HUES6 (cell line): ENCODE measurements at regions not wholly inside any gene's neighbourhood (a gene's known extent, or its start where the extent isn't known, plus 50 kb on each side); places are given as distances from the start of the nearest gene placed in this dataset.

Experiments used
- H3K27ac ChIP-seq: 2 replicates; pipeline ENCODE4 v1.7.0; 2013; ENCODE audit warnings: low read depth, mild to moderate bottlenecking, low read length, inconsistent platforms
- H3K27me3 ChIP-seq: 2 replicates; pipeline ENCODE4 v1.6.1; 2013; ENCODE audit warnings: low read length; ENCODE audit not compliant: control insufficient read depth, insufficient read depth
- H3K36me3 ChIP-seq: 2 replicates; pipeline ENCODE4 v1.6.1; 2013; ENCODE audit warnings: low read length; ENCODE audit not compliant: control insufficient read depth, insufficient read depth
- H3K4me1 ChIP-seq: 2 replicates; pipeline ENCODE4 v1.6.1; 2013; ENCODE audit warnings: low read length; ENCODE audit not compliant: control insufficient read depth, insufficient read depth
- H3K4me3 ChIP-seq: 2 replicates; pipeline ENCODE4 v1.5.1; 2013; ENCODE audit warnings: low read depth, low read length
- H3K9ac ChIP-seq: one replicate; pipeline ENCODE4 v1.6.1; 2013; ENCODE audit warnings: mild to moderate bottlenecking, low read length
- H3K9me3 ChIP-seq: 2 replicates; pipeline ENCODE4 v1.6.1; 2013; ENCODE audit warnings: low read depth, low read length; ENCODE audit not compliant: control insufficient read depth, insufficient read depth

DNA sequence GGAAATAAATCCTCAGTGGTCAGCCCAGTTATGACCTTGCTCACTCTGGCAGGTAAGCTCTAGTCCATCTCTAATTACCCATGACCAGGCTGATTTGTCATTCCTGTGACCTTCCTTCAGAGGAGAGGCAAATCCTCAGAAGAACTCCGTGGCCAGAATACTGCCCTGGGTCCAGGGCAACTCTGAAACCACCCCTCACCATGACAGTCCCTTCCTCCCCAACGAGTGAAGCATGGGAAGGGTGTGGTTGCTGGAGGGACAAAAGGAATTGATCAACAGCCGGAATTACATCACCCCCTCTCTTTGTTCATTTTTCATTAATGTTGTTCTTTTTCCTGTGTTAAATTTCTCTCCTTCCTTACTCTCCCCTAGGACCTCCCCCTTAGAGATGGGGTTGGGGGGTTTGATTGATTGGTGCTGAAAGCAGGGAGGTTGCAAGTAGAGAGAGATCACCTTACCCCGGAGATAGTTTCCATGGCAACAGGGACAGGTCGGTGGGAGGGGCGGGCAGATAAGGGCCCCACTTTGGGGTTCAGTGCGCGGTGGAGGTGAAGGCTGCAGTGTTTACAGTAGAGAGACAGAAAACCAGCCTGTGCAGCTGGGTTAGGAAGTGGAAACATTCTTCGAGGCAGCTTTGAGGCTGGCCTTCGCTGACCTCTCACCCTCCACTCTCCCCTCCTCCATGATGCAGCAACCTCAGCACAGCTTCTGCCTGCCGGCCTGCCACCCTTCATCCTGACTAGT is 647.4 kb downstream of the BCOR start:
- H3K9me3 ChIP-seq: no peaks in the 10 kb centered on the region; the same call in 1 of the 2 replicates

DNA sequence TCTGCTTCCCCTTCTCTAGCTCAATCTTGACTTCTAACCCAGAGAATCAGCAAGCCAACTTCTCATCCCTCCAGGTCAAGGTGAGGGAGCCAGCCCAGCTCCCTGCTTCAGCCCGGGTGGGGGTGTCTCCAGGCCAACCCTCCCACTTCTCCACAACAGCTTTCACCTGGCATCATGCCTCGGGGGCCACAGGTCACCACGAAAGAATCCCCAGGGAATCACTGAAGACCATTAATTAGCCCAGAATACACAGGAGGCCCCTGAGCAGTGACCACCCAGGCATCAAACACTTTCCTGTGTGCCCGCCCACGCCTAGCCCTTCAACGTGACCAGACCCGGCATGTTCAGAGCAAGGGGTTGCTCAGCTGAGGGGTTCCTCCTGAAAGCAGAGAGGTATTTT is 646.7 kb downstream of the BCOR start:
- Histone ChIP-seq H3K9ac (no peak overlapping the region), H3K4me3 (no peak overlapping the region), H3K4me1 (peaks cover 12% of the 10 kb centered on the region; the same call in 1 of the 2 replicates), H3K27ac (no peak overlapping the region), H3K27me3 (no peaks in the 10 kb centered on the region), H3K9me3 (no peaks in the 10 kb centered on the region; the same call in 1 of the 2 replicates), H3K36me3 (no peaks in the 10 kb centered on the region)

More for the DNA sequence above, 647.4 kb downstream of the BCOR start:
- peaks cover 12% of the 10 kb centered on the region; the same call in 1 of the 2 replicates for H3K4me1 ChIP-seq
- H3K4me3 ChIP-seq: no peak overlapping the region
- no peaks in the 10 kb centered on the region for H3K36me3 ChIP-seq
- no peak overlapping the region for H3K9ac ChIP-seq
- no peak overlapping the region for H3K27ac ChIP-seq
- no peaks in the 10 kb centered on the region for H3K27me3 ChIP-seq

DNA sequence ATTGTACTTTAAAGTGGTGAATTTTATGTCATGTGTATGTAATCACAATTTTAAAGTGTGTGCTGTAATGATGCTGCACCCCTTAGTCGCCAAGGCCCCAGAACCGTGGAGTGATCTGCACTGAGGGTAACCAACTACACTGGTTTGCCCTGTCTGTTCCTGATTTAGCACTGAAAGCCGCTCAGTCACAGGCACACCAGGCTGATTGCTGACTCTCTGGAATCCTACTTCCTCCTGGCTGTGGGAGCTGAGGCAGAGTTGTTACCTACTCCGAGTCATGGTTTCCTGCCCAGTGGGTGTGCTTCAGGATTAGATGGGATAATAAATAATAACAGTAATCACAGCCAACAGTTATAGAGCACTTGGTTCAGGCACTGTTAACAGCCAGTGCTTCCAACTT is 645.4 kb downstream of the BCOR start:
- no peaks in the 10 kb centered on the region for H3K27me3 ChIP-seq
- no peak overlapping the region for H3K27ac ChIP-seq
- peaks cover 12% of the 10 kb centered on the region; the same call in 1 of the 2 replicates for H3K4me1 ChIP-seq
- no peak overlapping the region for H3K9ac ChIP-seq
- no peak overlapping the region for H3K4me3 ChIP-seq
- H3K9me3 ChIP-seq: peaks cover 8% of the 10 kb centered on the region
- no peaks in the 10 kb centered on the region for H3K36me3 ChIP-seq

DNA sequence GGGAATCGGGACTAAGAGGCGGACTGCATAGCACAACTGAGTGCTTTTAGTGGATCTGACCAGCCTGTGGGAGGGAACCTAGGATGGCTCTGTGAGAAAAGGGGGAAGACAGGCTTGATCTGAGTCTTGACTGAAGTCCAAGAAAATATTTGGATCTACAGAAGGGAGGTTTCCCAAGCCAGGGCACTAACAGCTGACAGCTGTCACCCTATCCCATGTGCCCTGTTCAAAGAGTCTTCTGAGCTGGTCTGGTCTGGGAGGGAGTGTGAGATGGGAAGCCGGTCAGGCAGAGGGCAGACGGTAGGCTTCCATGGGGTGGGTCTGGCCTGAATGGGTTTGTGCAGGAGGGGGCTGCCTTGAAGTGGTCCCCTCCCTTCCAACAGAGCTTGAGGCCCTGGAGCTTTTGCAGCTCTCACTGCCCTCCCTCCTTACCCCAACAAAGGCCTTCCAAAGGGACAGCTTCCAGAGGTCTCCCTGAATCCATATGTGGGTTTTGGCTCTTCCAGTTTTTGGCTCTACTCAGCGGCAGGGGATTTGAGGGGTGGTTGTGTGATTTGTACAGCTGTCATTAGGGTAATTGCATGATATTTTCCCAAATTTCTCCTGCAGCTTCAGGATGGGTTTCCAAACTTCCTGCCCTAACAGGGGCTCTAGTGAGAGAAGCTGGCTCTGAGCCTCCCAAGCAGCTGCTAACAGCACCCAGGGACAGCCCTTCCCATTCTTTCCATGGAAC is 643.7 kb downstream of the BCOR start:
- H3K9ac ChIP-seq: no peak overlapping the region
- H3K27ac ChIP-seq: no peak overlapping the region
- H3K9me3 ChIP-seq: peaks cover 8% of the 10 kb centered on the region
- H3K27me3 ChIP-seq: no peaks in the 10 kb centered on the region
- no peaks in the 10 kb centered on the region for H3K36me3 ChIP-seq
- H3K4me3 ChIP-seq: no peak overlapping the region
- H3K4me1 ChIP-seq: peaks cover 12% of the 10 kb centered on the region; the same call in 1 of the 2 replicates

DNA sequence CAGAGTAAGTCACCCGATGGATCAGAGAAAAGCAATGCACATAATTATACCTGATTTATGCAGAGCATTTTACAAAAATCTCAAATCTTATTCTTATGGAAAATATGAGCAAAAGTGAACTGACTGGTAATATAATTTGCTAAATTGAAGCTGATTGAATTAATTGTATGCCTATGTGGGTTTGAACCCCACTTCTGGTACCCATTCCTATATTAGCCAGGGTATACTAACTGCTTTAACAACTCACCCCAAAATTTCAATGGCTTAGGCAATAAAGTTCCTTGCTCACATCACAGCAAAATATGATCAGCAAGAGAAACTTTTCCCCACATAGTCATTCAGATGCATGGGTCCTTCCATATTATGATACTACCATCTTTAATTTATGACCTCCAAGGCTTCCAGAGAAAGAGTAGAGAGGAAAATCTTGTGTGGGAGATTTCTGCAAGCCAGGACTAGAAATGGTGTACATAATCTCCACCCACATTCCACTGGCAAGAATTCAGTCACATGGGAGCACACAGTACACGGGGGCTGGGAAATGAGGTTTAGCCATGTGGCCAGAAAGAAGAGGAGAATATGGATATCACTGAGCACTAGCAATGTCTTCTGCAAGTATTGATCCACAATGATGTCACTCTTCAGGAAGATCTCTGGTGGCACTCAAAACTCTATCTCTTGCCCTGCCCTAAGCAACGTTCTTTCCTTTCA is 640.7 kb downstream of the BCOR start:
- Histone ChIP-seq H3K4me1 (0 out of 2 replicates have a peak, but pooled peaks cover 5% of the 10 kb centered on the region), H3K36me3 (no peaks in the 10 kb centered on the region), H3K4me3 (no peak overlapping the region), H3K27ac (no peak overlapping the region), H3K27me3 (no peaks in the 10 kb centered on the region), H3K9me3 (peaks cover 11% of the 10 kb centered on the region), H3K9ac (no peak overlapping the region)

DNA sequence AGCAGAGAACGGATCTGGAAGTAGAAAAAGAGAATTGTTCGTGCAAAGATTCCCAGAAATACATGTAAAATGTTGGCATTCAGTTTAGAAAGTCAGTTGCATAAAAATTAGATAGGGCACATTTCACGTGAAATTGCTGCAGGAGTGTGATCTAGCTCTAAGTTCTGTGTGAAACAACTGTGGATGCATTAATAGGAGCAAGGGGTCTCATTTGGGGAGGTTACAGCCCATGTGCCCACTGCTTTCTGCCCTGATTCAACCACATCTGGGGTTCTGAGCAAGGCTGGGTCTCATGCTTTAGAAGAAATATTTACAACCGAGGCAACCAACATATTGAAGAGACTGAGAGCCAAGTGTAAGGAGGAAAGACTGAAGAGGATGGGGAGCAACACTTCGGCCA is 639.0 kb downstream of the BCOR start:
- Histone ChIP-seq H3K9me3 (peaks cover 11% of the 10 kb centered on the region), H3K9ac (no peak overlapping the region), H3K4me3 (no peak overlapping the region), H3K27ac (no peak overlapping the region), H3K27me3 (peaks cover 4% of the 10 kb centered on the region; the same call in 1 of the 2 replicates), H3K4me1 (no peaks in the 10 kb centered on the region), H3K36me3 (no peaks in the 10 kb centered on the region)

DNA sequence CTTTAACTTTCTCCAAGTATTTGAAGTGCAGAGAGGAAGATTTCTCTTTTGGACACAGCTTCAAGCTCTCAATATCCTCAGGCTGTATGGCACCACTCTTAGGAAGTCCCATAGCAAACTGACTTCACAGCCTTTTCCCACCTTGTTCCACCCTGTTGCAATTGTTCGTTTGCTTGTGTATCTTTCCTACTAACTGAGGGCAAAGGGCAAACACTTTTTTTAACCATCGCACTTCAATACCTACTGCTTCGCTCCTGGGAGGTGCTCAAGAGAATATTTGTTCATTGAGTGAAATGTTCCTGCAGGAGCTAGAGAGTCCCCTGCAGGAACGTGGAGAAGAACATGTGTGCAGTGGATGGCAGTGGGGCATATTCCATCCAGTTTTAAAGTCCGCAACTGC is 638.6 kb downstream of the BCOR start:
- Histone ChIP-seq H3K9ac (no peak overlapping the region), H3K4me1 (no peaks in the 10 kb centered on the region), H3K9me3 (peaks cover 11% of the 10 kb centered on the region), H3K27ac (no peak overlapping the region), H3K36me3 (no peaks in the 10 kb centered on the region), H3K27me3 (peaks cover 4% of the 10 kb centered on the region; the same call in 1 of the 2 replicates), H3K4me3 (no peak overlapping the region)

DNA sequence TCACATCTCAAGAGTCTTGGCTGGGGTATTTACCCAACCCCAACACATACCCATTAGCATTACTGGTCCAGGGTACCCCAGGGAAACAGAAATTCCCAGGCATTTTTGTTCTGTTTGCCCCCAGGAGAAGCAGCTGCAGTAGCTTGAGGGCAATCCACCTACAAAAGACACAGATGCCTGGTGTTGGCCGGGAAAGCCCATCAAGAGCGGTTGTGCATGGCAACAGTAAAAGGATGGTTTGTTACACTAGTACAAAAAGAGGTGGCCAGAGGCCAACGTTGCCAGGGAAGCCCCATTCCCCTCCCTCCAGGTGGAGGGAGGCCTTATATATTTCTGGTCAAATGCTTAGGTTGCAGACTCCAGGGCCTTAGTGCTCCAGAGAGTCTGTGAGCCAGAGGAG is 637.8 kb downstream of the BCOR start:
- Histone ChIP-seq H3K9ac (no peak overlapping the region), H3K9me3 (peaks cover 11% of the 10 kb centered on the region), H3K27ac (no peak overlapping the region), H3K4me1 (no peaks in the 10 kb centered on the region), H3K36me3 (no peaks in the 10 kb centered on the region), H3K4me3 (no peak overlapping the region), H3K27me3 (peaks cover 6% of the 10 kb centered on the region; the same call in 1 of the 2 replicates)

DNA sequence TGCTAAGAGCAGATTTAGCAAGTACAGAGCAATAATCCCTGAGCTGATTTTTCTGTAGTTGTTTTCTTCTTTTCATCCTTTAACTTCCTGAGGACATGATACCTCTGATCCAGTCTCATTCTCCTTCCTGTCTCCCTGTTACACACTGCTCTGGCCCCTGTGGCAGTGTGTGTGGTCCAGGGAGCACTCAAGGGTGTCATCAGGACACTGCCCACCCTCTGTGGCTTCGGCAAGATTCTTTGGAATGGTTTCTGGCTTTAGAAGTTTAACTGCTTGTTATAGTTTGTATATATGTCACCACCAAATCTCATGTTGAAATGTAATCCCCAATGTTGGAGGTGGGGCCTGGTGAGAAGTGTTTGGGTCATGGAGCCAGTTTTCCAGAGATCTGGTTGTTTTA is 637.3 kb downstream of the BCOR start:
- H3K27ac ChIP-seq: no peak overlapping the region
- no peak overlapping the region for H3K4me3 ChIP-seq
- peaks cover 6% of the 10 kb centered on the region; the same call in 1 of the 2 replicates for H3K27me3 ChIP-seq
- H3K9ac ChIP-seq: no peak overlapping the region
- H3K4me1 ChIP-seq: no peaks in the 10 kb centered on the region
- H3K36me3 ChIP-seq: no peaks in the 10 kb centered on the region
- peaks cover 11% of the 10 kb centered on the region for H3K9me3 ChIP-seq

DNA sequence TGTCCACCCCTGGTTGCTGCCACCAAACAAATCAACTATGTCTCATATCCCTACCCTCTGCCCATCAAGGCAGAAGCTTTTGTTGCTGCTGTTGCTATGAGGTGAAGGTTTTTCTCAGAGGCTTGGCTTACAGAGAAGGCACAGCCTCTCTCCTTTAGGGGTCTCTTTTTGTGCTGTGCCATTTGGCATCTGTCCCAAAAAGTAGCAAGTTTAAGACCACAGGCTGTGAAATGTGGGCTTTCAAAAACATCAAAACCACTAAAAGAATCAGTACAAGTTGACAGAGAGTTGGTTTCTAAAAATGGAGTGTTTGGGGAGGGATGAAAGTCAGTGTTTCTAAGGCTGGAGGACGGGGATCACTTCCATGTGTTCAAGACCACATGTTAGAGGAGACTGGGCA is 634.9 kb downstream of the BCOR start:
- peaks cover 9% of the 10 kb centered on the region for H3K9me3 ChIP-seq
- H3K4me1 ChIP-seq: no peaks in the 10 kb centered on the region
- peaks cover 6% of the 10 kb centered on the region; the same call in 1 of the 2 replicates for H3K27me3 ChIP-seq
- no peaks in the 10 kb centered on the region for H3K36me3 ChIP-seq
- H3K4me3 ChIP-seq: no peak overlapping the region
- no peak overlapping the region for H3K27ac ChIP-seq
- H3K9ac ChIP-seq: no peak overlapping the region
